ENCODE measurements at regions not wholly inside any gene's neighbourhood (a gene's known extent, or its start where the extent isn't known, plus 50 kb on each side); places are given as distances from the start of the nearest gene placed in this dataset.
"Not testable (repeated sequence)": the region's sequence is repeated elsewhere in the genome, so short reads cannot be mapped to it uniquely, and the experiment has no call there.

GRCh38 chr14:106344065-106344614 lies 817.8 kb downstream of the TMEM121 start:
- TF ChIP-seq POLR2A, CTCF (IDR thresholded peaks at IDR 0.05): not testable (repeated sequence)
